Globus pallidus (tissue), 1 donor: ENCODE measurements at regions not wholly inside any gene's neighbourhood (a gene's known extent, or its start where the extent isn't known, plus 50 kb on each side); places are given as distances from the start of the nearest gene placed in this dataset.

Experiments used
- DNase-seq: peaks from one replicate; pipeline ENCODE4 v3.0.0-alpha.2; 2015; ENCODE audit warnings: low spot score

DNA sequence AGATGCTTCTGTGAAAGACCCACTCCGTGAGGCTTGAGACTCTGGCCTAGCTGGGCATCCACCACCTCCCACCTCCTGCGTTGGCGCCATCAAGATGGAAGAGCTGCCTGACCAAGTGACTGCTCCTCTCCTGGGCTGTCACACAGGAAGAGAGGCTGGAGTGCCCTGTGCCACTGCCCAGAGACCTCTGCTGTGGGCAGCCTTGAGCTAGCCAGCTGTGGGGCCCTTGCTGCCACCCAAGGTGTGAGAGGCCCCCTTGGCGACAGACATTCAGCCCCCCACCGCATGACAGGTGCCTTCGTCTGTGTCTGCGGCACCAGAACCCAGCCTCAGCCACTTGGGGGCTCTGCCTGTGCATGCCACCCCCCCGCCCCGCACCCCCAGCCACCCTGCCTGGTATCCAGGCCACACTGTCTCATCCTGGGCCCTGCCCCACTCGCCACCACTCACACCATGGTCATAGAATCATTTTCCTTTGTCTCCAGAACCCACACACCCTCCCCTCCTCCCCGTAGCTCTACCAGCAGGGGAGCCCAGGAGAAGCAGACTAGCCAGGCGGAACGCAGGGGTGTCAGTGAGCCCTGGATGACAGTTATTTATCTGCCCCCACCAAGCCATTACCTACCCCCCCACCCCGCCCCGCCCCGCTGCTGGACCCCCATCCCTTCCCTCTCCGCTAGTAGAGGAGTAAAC lies 120.9 kb upstream of the LHX1 start:
- no peak for DNase-seq

DNA sequence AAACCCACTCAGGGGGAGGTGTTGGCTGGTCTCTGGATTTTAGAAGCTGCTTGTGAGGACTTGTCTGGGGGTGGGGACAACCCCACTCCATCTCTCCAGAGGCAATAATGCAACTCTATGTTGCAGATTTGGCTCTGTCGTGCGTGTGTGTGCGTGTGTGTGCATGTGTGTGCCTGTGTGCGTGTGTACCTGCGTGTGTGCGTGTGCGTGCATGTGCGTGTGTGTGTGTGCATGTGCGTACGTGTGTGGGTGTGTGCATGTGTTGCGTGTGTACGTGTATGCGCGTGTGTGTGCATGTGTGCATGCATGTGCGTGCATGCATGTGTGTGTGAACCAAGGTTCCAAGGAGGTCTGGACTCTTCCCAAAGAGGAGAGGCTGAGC lies 120.4 kb upstream of the LHX1 start:
- no peak for DNase-seq

- DNase-seq: no peak
Measured at GRCh38 chr17:36817483-36818048, 119.7 kb upstream of the LHX1 start.

DNA sequence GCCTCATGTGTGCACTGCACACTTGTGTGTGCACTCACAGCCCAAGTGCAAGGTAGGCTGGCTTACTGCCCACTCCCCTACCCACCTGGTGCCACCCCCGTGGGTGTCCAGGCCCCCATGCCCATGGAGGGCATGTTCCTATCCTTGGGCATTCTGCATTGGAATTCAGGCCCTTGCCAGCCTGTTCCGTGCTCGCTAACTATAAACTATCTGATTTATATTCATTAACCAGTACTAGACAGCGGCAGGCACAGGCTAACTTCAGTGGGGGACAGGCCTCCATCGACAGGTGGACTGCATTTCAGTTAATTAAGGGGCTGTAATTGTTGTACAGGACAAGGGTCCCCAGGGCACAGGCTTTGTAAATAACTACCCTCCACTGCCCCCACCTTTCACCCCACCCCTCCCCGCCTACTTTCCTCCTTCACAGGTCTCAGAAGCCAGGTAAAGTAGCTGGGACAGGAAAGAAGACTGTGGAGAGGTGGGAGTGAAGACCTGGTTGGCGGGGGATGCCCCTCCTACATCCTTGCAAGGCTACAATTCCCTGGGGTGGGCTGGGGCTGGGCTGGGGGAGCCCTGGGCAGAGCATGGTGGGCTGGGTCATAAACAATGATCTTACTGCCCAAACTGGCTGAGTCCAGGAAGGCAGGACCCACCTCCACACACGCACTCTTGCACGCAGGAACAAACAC lies 119.0 kb upstream of the LHX1 start:
- no peak for DNase-seq

- DNase-seq: no peak
Measured at GRCh38 chr17:36823850-36824677, 113.2 kb upstream of the LHX1 start.

GRCh38 chr17:36824678-36825101 lies 112.6 kb upstream of the LHX1 start:
- no peak for DNase-seq

GRCh38 chr17:36825113-36825512 lies 112.2 kb upstream of the LHX1 start:
- DNase-seq: no peak

GRCh38 chr17:36825521-36825920 lies 111.8 kb upstream of the LHX1 start:
- no peak for DNase-seq

DNA sequence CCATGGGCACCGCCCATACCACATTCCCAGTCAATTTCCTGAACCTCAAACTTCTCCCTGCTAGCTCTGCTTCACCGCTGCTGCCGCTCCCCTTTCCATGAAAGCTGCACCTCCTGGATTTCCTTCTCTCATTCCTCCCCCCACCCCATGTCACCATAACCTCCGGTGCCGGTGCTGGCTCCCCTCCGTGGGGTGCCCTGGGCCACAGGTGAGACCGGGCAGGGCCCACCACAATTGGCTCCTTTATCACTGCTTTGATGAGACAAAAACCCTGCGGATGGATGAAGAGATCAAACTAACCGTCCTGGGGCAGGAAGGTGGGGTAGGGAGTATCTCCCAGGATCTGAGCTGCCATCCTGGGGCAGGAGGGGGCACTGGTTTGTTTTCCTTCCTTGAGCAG lies 111.3 kb upstream of the LHX1 start:
- DNase-seq: no peak

DNA sequence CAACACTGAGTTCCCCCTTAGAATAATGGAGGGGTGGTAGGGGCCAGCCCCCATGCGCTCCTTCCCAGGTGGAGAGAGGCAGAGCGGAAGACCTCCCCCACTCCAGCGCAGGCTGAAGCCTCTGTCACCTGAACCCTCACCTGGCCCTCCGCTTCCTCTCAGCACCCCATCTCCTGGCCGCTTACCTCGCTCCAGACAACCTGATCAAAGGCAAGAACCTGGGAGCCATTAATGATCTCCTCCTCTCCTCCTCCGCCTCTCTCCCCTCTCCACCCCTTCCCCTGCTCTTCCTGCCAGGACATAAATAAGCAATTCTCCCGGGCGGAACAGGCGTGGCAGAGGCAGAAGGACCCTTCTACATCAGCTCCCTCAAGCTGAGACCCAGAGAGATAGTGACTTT lies 110.2 kb upstream of the LHX1 start:
- DNase-seq: no peak

- no peak for DNase-seq
Measured at GRCh38 chr17:36829676-36830075, 107.6 kb upstream of the LHX1 start.

DNA sequence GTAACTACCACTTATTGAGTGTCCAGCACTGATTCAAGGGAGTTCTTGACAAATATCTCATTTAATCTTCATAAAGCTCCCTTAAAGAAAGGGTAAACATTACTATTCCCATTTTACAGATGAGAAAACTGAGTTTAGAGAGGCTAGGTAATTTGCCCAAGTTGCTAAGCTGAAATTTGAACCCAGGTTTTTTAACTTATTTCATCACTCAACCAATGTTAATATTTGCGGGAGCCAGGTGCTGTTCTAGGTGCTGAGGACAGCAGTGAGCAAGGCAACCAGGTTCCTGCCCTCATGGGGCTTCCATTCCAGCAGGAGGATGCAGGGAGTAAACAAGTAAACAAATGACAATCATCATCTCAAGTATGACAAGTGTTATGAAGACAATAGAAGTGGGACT lies 104.0 kb upstream of the LHX1 start:
- no peak for DNase-seq

GRCh38 chr17:36835036-36835435 lies 102.2 kb upstream of the LHX1 start:
- no peak for DNase-seq

DNA sequence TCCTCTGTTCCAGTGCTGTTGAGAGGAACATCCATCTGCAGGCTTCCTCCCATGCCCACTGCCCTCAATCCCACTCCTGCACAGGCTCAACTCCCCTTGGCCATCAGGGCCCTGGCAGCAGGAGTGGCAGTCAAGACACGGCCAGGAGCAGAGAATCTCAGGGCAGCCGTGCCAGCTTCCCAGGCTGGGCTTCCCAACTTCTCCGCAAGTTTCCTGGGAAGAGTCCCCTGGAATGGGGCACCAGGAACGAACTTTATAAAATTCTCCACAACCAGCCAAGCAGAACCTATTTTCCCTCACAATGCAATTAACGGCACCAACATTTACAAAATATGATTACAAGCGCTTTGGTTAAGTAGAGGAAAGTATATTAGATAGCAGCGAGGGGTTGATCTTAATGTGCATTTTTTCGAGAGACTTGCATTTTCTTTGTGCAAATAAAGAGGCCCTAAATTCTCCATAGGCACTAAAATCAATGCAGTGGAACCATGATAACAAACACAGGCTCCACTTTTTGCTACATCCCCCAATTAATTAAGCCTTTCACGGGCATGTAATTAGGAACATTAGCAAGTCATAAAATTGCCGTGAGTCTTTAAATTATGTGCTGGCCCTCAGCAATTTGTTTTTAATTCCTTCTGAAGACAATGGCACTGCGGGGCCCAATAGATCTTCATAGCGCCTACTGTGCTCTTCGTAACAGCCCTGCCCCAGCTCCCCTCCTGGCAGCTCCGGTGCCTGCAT lies 99.9 kb upstream of the LHX1 start:
- no peak for DNase-seq

GRCh38 chr17:36837939-36838272 lies 99.4 kb upstream of the LHX1 start:
- DNase-seq: no peak

DNA sequence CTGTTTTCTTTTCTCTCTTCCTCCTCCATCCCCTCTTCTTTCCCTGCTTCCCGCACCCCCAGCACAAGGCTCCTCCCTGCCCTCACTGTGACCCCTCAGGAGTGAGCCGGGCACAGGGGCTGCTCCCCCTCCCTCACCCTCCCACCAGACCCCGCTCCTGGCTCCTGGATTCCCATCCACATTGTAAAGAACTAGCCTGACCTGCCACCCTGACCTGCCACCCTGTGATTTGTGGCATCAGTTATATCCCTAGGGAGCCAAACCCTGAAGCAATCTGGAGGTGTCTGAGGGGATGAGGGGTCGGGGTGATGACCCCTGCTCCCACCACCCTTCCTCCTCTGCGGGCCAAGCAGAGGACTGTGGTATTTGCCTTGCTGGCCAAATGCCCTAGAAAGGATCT lies 98.0 kb upstream of the LHX1 start:
- no peak for DNase-seq

DNA sequence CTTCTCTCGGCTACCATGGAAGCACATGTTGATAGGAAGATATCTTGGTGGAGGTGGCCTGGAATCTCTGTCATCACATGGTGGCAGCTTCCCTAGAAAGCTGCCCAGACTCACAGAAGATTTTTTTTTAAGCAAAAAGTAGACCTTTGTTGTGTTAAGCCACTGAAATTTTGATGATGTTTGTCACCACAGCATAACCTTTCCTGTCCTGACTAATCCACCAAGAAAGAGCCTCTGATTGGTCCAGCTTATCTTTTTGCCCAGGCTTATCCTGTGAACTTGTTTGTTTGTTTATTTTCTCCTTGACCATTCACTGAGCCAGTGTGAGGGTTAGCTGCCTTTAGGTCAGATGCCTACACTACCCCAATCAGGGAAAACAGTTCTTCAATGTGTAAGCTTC lies 96.5 kb upstream of the LHX1 start:
- DNase-seq: no peak

GRCh38 chr17:36842231-36842819 lies 95.0 kb upstream of the LHX1 start:
- no peak for DNase-seq

GRCh38 chr17:36842963-36843558 lies 94.2 kb upstream of the LHX1 start:
- DNase-seq: no peak

GRCh38 chr17:36844013-36844412 lies 93.3 kb upstream of the LHX1 start:
- DNase-seq: no peak

- no peak for DNase-seq
Measured at GRCh38 chr17:36844601-36845000, 92.7 kb upstream of the LHX1 start.
